HG02571 (cell line): ENCODE measurements at regions not wholly inside any gene's neighbourhood (a gene's known extent, or its start where the extent isn't known, plus 50 kb on each side); places are given as distances from the start of the nearest gene placed in this dataset.
A peak's percentile ranks its signal among the peaks of the same experiment; 100 is the strongest.
"Not testable (repeated sequence)": the region's sequence is repeated elsewhere in the genome, so short reads cannot be mapped to it uniquely, and the experiment has no call there.

Experiments used
- ATAC-seq: cut with Tn5 transposase; IDR thresholded peaks from one replicate; pipeline ENCODE4 v1.9.1; 2021; ENCODE audit warnings: mild to moderate bottlenecking, moderate library complexity; ENCODE audit not compliant: unreplicated experiment

GRCh38 chr2:161480123-161480522, 64.0 kb downstream of the TBR1 start:
- ATAC-seq: no peak

DNA sequence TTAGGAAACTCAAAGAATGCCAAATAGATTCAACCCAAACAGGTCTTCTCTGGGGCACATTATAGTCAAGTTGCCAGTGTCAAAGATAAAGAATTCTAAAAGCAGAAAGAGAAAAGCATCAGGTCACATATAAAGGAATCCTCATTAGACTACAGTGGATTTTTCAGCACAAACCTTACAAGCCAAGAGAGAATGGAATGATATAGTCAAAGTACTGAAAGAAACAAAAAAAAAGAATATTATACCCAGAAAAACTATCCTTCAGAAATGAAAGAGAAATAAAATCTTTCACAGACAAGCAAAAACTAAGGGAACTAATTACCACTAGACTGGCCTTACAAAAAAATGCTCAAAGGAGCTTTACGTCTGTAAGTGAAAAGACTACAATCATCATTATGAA, 65.5 kb downstream of the TBR1 start:
- ATAC-seq: no peak

DNA sequence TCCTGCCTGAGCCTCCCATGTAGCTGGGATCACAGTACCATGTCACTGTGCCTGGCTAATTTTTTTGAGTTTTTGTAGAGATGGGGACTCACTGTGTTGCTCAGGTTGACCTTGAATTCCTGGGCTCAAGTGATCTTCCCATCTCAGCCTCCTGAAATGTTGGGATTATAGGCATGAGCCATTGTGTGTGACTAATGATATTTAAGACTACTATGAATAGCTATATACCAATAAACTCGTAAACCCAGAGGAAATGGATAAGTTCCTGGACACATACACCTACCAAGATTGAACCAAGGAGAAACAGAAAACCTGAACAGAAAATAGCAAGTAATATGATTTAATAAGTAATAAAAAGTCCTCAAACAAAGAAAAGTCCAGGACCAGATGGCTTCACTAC, 68.0 kb downstream of the TBR1 start:
- no peak for ATAC-seq

- ATAC-seq: no peak
These were observed 70.0 kb downstream of the TBR1 start for GRCh38 chr2:161486111-161486510.

DNA sequence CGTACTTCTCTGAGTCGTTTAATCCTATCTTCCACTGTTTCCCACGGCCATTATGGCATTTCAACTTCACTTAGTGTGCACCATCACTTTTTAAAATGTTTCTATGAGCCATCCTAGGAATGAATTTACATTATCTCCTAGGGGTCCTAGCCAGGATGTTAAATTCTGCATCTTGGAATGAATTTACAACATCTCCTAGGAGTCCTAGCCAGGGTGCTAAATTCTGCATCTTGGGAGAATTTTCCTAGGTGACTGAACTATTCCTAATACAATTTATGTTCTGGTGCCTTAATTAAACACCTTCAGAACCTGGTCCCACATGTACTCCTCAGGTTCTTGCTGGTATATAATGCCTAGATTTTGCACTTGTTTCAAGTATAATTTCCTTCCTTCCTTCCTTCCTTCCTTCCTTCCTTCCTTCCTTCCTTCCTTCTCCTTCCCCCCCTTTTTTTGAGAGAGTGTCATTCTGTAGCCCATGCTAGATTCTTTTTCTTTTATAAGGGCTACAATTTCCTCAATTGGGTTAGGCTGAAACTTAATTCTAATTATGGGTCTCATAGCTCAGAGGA, 72.1 kb downstream of the TBR1 start:
- no peak for ATAC-seq

- ATAC-seq: no peak
These were observed 72.8 kb downstream of the TBR1 start for GRCh38 chr2:161488879-161489278.

DNA sequence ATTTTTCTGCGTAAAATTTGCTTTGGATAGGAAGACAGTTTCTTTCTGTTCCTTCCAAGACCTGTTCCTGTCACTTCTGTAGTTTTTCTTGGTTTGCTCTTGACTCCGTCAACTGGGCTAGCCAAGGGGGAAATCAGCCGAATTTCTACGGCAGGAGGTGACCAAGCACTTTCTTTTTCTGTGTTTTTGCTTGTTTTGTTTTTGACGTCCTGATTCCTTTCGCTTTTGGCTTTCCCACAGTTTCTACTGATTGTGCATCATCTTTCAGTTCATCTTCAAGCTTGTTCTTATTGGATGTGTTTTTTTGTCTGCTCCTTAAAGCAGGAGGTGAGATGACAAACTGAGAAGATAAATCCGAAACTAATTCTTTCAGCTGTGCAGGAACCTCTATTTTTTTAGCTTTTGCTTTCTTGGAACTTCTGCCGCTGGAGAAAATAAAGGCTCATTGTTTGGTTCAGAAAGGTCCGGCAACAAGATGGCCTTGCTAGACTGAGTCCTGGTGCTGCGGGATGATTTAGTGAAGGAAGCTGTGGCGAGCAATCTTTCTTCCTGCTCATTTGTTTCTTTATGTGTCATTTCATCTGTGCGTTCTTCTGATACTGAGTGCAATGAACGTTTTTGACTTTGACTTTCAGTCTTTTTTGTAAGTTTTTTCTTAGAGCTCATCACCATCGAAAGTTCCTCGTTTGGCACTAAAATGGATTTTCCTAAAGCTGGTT, 85.0 kb downstream of the TBR1 start:
- ATAC-seq: peak; percentile 58

DNA sequence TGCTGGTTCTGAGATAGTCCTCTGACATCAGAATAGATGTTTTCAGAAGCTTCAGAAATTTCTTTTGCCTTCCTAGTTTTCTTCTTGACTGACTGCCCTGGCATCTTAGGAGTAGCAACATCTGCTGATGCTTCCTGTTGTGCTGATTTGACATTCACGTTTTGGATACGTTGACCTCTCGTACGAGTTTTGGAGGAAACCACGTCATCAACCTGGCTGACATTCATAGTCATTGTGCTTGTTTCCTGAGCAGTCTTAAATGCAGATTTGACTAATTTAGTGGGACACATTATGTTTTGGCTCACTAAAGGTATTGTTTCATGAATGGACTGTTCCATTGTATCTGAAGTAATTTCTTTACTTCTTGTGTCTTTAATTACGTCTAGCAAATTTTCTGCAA, 86.2 kb downstream of the TBR1 start:
- not testable (repeated sequence) for ATAC-seq

DNA sequence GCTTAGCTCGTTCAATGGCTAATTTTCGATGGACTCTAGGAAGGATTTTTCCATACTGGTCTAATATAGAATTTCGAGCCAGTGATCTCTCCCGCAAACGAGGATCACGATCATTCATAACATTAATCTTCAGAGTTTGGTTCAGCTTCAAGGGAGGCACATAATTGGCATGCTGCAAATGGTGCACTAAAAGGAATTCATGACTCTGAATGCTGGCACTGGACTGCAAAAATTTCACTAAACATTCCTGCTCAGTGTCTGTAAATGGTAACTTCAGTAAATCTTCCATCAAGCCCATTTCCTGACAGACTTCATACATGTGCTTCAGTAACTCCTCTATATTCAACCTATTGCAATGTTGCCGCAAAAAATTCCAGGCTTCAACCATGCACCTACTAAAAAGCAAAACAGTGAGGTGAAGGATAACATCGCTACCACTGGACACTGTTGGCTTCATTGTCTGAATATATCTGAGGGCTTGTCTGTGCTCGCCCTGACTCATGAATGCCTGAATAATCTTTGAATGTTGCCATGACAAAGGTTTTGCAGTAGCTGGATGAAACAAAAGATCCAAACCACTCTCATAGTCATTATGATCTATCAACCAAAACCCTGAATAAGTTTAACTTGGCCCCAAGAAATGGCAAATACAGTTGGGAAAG, 88.7 kb downstream of the TBR1 start:
- not testable (repeated sequence) for ATAC-seq

DNA sequence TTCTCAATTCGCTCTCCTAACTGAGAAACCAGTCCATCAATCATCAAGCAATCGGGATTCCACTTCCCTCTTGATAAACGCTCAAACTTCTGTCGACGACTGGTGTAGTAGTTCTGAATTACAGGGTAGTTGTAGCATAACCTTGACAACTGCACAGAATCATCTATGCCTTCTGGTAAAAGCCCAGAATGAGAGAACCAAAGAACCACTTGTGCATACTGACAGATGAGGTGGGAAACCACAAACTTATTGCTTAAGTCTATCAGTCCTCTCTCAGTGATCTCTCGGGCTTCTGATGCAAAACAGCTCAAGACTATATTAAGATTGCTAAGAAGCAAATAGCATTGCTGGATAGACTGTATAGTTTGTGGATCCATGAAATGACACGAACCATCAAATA, 89.4 kb downstream of the TBR1 start:
- ATAC-seq: not testable (repeated sequence)

- ATAC-seq: not testable (repeated sequence)
These were observed 97.4 kb downstream of the TBR1 start for GRCh38 chr2:161513295-161514032.

GRCh38 chr2:161522796-161523195, 101.4 kb upstream of the SLC4A10 start:
- no peak for ATAC-seq

DNA sequence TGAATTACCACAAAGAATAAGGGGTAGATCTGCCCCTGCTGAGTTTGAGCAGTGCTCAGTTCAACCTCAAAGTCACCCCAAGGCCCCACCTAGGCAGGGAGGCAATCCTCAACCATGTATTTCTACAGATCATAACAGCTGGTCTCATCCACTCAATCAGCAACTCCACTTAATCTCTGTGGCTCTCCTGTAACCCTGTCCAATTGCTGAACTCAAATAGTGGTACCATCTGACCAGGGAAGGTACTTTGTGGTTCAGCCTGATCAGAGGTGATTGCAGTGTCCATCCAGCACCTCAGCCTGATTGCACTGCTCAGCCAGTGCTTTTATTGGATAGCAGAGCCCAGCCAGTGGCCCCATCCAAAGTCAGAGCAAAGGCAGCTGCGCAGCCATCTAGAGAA, 91.0 kb upstream of the SLC4A10 start:
- no peak for ATAC-seq

DNA sequence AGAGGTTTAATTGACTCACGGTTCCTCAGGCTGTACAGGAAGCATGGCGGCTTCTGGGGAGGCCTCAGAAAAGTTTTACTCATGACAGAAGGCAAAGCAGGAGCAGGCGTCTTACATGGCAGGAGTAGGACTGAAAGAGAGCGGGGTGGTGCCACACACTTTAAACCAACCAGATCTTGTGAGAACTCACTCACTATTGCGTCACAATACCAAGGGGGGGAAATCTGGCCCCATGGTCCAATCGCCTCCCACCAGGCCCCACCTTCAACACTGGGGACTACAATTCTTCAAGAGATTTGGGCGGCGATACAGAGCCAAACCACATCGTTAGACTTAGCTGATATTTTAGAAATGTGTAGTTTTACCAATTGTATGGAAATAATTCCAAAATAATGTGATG, 77.6 kb upstream of the SLC4A10 start:
- no peak for ATAC-seq

- no peak for ATAC-seq
These were observed 77.1 kb upstream of the SLC4A10 start for GRCh38 chr2:161547130-161547529.

- no peak for ATAC-seq
These were observed 72.2 kb upstream of the SLC4A10 start for GRCh38 chr2:161552015-161552414.

DNA sequence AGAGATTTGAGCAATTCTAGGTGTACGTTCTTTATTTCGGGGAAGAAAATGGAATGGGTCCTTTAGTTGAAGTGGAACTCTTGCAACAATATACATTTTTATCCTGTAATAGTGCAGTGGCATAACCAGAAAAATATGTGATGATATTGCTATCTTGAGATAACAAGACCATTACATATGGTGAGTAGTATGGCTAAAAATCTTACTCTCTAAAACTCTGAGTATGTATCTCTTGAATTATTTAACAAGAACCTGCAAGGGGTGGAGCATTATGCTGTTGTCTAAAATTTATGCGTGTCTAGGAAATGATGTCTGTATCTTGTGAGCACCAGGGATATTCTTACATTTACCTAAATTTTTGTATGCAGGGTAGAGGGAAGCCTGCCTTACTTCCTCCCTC, 68.4 kb upstream of the SLC4A10 start:
- ATAC-seq: no peak

DNA sequence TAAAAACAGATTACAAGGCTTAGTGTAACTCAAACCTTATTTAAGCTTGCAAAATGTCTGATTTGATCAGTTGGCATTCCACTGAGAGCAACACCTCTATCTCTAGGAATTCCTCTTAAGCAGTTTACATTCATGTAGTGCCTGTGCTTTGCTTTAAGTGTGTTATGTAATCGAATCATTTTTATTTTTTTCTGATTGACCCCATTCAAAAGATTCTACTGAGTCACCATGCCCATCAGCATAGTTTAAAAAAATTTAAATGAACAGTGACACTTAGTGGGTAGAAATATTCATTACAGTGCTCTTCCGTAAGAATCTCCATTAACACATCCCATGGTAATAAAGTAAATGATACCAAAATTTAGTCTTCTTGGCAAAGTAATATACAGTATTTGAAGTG, 67.8 kb upstream of the SLC4A10 start:
- no peak for ATAC-seq

GRCh38 chr2:161557538-161557937, 66.7 kb upstream of the SLC4A10 start:
- ATAC-seq: no peak

DNA sequence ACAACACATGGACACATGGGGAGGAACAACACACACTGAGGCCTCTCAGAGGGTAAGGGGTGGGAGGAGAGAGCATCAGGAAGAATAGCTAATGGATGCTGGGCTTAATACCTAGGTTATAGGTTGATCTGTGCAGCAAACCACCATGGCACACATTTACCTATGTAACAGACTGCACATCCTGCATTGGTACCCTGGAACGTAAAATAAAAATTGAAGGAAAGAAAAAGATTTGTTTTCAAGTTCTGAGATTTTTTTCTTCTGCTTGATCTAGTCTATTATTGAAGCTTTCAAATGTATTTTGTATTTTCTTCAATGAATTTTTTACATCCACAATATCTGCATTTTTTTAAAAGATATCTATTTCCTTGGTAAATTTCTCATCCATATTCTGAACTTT, 59.3 kb upstream of the SLC4A10 start:
- ATAC-seq: no peak

DNA sequence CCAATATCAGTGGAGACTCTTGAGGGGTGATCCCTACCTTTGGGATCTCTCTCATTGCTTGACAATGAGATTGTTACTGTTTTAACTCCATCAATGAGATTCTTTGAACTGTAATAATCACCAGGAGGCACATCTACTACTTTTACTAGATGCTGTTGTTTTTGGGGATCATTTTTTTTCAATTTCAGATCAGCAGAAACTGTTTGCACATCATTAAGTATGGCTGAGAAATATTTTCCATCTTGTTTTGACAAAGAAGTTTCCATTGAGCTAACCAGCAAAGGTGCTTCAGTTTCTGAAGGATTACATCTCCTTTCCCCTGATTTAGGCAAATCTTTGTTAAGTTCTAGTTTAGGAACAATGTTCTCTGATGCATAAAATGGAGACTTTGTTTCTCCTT, 54.8 kb upstream of the SLC4A10 start:
- ATAC-seq: no peak
